Right ventricle myocardium inferior (tissue), 1 donor: ENCODE measurements at regions not wholly inside any gene's neighbourhood (a gene's known extent, or its start where the extent isn't known, plus 50 kb on each side); places are given as distances from the start of the nearest gene placed in this dataset.
"Not testable (repeated sequence)": the region's sequence is repeated elsewhere in the genome, so short reads cannot be mapped to it uniquely, and the experiment has no call there.

ENCODE experiments used
- ATAC-seq: fragments of 200-7000 bp; cut with Tn5 transposase; one replicate; pipeline ENCODE4 v1.9.1; 2020; ENCODE audit warnings: mild to moderate bottlenecking, moderate library complexity
- DNase-seq: peaks from one replicate; pipeline ENCODE4 v3.0.0; 2021; ENCODE audit errors: missing footprints
- intact Hi-C: fragments of 100-400 bp; cut with DNase I; formaldehyde crosslinking; loops from one replicate; pipeline ENCODE4 v1.11.0; 2022
- donor health status: DM: no; HTN: yes; CAD: no; lungs with severe emphysema.

GRCh38 chr12:105659355-105660075 is 329.0 kb downstream of the C12orf75 start:
- ATAC-seq (peak; percentile 85), DNase-seq (no peak)
- intact Hi-C loops: loop anchor here (5.0 to 10.0 kb wide), 2 partner anchors 83 to 175 kb away; no protein-coding TSS in a partner anchor

DNA sequence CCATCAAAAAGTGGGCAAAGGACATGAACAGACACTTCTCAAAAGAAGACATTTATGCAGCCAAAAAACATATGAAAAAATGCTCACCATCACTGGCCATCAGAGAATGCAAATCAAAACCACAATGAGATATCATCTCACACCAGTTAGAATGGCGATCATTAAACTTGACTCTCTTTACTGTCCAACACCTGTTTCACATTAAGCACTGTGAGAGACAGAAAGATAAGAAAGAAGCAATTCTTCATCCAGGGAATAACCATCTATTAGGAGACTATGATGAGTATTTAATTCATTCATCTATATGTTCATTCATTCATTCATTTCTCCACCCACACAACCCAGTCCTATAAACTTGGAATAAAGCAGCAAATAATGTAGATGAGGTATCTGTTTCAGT is 334.3 kb downstream of the C12orf75 start:
- ATAC-seq, DNase-seq, intact Hi-C loops: not testable (repeated sequence)

DNA sequence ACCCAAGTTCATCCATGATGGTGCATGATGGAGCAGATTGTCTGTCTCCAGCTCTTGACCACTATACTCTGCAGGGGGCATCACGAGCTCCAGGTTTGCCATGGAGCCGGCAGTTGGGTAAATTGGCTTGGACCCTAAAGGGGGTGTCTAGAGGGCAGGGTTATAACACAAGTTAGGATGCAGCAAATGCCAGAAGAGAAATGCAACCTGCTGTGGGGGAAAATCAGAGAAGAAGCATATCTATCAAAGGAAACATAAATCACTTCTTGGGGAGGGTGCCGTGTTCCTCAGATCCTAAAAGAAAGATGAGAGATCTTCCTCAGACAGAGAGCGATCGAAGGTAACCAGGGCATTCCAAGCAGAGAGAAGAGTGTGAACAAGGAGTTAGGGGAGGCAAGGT is 334.9 kb downstream of the C12orf75 start:
- intact Hi-C loops: no loop called here
- ATAC-seq: no peak
- no peak for DNase-seq

GRCh38 chr12:105667973-105668743 is 337.7 kb downstream of the C12orf75 start:
- ATAC-seq (no peak), DNase-seq (no peak)
- intact Hi-C loops: no loop called here

GRCh38 chr12:105670672-105671071 is 340.2 kb downstream of the C12orf75 start:
- no peak for ATAC-seq
- DNase-seq: no peak
- intact Hi-C loops: loop anchor here (5.0 to 10.0 kb wide), 2 partner anchors 83 to 246 kb away; no protein-coding TSS in a partner anchor

DNA sequence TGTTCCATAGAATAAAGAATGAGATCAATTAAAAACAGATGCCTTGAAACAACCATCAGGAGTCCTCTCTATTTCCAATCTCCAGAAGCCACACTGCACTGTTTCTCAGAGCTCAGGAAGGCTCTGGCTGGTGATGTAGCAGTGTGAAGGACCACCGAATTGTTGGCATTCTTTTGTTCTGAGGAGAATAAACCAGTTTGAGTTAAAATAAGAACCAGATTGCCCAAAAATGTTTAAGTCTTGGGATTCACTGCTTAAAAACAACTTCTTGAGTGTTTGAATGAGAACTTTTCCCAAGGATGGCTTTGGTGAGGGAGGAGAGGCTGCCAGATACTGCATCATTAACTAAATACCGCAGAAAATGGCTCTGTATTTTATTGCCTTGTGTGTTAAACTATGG is 341.2 kb downstream of the C12orf75 start:
- intact Hi-C loops: loop anchor here (5.0 to 10.0 kb wide), 2 partner anchors 84 to 247 kb away; no protein-coding TSS in a partner anchor
- ATAC-seq (no peak), DNase-seq (no peak)

DNA sequence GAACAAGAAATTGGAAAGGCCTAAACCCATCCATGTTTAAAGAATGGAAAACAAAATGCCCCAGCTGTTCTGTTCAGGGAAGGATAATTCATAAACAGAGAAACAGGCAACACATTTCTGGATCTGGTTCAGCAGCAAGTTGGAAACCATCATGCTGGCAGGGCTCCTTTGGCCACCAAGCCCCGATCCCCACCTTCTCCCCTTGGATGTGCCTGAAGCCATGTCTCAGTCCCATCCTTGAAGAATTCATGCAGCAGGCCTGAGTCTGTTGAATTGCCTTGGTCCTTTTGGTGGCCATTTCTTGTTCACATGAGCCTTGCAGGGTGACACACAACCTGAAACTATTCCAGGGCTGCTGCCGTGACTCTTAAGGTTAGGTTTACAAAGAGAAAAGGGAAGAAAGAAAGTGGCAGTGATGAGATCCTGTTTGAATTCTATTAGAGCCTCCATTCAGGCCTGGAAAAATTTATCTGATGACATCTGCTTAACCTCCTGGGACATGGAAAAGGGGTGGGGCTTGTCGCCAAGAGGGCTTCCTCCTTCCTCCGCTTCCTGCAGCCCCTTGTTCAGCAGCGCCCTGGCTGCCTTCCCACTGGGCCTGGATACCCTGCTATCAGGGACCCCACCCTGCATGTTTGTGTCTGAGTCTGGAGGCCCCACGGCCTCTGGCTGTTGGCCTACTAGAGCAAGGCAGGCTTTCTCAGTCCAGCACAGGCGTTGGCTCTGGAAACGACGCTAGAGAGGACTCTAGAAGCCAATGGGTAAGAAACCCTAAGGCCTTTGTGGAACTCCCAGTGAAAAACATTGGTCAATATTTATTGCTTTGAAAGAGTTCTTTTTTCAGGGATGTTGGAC is 341.9 kb downstream of the C12orf75 start:
- ATAC-seq (peak; percentile 87), DNase-seq (peak; percentile 89)
- intact Hi-C loops: loop anchor here (5.0 to 10.0 kb wide), 2 partner anchors 85 to 248 kb away; no protein-coding TSS in a partner anchor

- DNase-seq (no peak), ATAC-seq (no peak)
- intact Hi-C loops: loop anchor here (5.0 to 10.0 kb wide), 2 partner anchors 88 to 250 kb away; no protein-coding TSS in a partner anchor
Measured at GRCh38 chr12:105674871-105675699, 344.6 kb downstream of the C12orf75 start.

DNA sequence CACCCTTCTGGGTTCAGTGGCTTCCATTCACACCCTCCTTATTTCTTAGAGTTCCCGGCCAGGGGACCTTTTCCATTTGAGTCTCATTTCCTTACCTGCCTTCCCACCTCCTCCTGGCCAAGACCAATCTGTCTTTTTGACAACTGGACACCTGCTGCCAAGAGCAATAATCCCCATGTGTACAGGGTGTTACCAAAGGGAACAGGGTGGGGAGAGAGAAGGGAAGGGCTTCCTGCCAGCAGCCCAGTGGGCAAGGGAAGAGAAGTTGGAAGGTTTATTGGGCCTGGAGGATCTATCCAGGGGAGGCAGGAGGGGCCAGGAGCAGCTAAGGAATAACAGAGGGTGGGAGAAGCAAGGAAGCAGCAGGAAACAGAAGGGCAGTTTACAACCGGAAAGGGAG is 346.2 kb downstream of the C12orf75 start:
- ATAC-seq: no peak
- DNase-seq: no peak
- intact Hi-C loops: loop anchor here (10.0 kb wide), 1 partner anchor 252 kb away; no protein-coding TSS in a partner anchor

- intact Hi-C loops: loop anchor here (10.0 kb wide), 1 partner anchor 253 kb away; no protein-coding TSS in a partner anchor
- DNase-seq (no peak), ATAC-seq (no peak)
Measured at GRCh38 chr12:105677672-105678071, 347.2 kb downstream of the C12orf75 start.

DNA sequence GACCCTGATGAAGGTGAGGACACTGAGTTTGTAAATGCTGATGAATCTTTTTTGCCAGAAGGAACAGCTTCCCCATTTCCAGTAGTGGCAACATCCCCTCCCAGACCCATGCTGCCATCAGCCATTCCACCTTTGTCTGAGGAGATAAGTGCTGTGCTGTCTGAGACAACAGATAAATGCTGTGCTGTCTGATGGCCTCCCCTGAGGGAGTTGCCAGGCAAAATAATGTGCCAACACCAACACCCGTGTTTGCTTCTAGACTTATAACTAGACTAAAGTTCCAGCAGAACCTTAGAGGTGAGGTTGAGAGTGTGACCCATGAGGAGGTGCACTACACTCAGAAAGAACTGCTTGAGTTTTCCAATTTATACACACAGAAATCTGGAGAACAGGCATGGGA is 349.5 kb downstream of the C12orf75 start:
- no peak for DNase-seq
- ATAC-seq: no peak
- intact Hi-C loops: loop anchor here (10.0 kb wide), 1 partner anchor 255 kb away; no protein-coding TSS in a partner anchor

GRCh38 chr12:105681341-105681740 is 350.9 kb downstream of the C12orf75 start:
- no peak for ATAC-seq
- no peak for DNase-seq
- intact Hi-C loops: no loop called here

DNA sequence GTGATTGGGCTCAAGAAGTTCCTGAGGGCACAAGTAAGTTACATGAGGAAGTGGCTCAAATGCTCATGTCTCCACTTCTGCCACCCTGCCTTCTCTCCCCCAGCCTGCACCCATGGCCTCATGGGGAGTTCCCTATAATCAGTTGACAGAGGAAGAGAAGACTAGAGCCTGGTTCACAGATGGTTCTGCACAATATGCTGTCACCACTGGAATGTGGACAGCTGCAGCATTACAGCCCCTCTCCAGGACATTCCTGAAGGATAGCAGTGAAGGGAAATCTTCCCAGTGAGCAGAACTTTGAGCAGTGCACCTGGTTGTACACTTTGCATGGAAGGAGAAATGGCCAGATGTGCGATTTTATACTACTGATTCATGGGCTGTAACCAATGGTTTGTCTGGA is 352.3 kb downstream of the C12orf75 start:
- intact Hi-C loops: not testable (repeated sequence)

GRCh38 chr12:105683836-105684235 is 353.3 kb downstream of the C12orf75 start:
- ATAC-seq, intact Hi-C loops, DNase-seq: not testable (repeated sequence)

More for the DNA sequence above, 352.3 kb downstream of the C12orf75 start:
- not testable (repeated sequence) for ATAC-seq, DNase-seq

- ATAC-seq: no peak
- intact Hi-C loops: no loop called here
- DNase-seq: no peak
Measured at GRCh38 chr12:105698075-105698474, 367.6 kb downstream of the C12orf75 start.

DNA sequence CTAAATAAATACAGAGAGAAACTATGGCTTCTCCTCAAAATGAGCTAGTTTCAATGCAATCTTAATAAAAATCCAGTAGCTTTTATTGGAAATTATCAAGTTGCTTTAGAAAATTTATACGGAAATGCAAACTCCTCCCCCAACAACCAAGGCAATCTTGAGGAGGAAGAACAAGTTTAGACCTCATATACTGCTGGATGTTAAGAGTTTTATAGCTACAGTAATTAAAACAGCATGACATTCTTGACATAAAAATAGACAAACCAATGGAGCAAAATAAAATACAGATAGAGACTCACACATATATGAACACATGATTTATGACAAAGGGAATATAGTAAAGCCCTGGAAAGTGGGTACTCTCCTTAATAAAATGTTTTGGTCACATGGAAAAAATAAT is 368.7 kb downstream of the C12orf75 start:
- intact Hi-C loops: no loop called here
- DNase-seq (no peak), ATAC-seq (no peak)

GRCh38 chr12:105704787-105705186 is 374.3 kb downstream of the C12orf75 start:
- ATAC-seq (no peak), DNase-seq (no peak)
- intact Hi-C loops: loop anchor here (5.0 kb wide), 2 partner anchors 282 to 443 kb away; no protein-coding TSS in a partner anchor

- DNase-seq (no peak), ATAC-seq (peak; percentile 20)
- intact Hi-C loops: loop anchor here (5.0 kb wide), 1 partner anchor 283 kb away; no protein-coding TSS in a partner anchor
Measured at GRCh38 chr12:105705235-105705634, 374.7 kb downstream of the C12orf75 start.
